Stimulated activated CD4-positive, alpha-beta T cell treated with anti-CD3 and anti-CD28 coated beads, Interleukin-15, amount 100 ng/mL, for 48 hours (primary cell): ENCODE measurements at regions not wholly inside any gene's neighbourhood (a gene's known extent, or its start where the extent isn't known, plus 50 kb on each side); places are given as distances from the start of the nearest gene placed in this dataset.

Source experiments
- DNase-seq, 2 donors: peaks; one replicate each; pipeline ENCODE4 v3.0.0-alpha.2; 2020; ENCODE audit warnings: low read depth in 2 of 2

GRCh38 chr1:239924741-239925350, 166.8 kb upstream of the FMN2 start:
- DNase-seq = no peak

GRCh38 chr1:239926184-239926583, 165.5 kb upstream of the FMN2 start:
- DNase-seq = no peak

GRCh38 chr1:239929317-239929716, 162.4 kb upstream of the FMN2 start:
- no peak for DNase-seq

- DNase-seq = no peak
Observed at GRCh38 chr1:239930686-239931262, 160.9 kb upstream of the FMN2 start.

GRCh38 chr1:239931341-239931740, 160.3 kb upstream of the FMN2 start:
- DNase-seq = no peak

- no peak for DNase-seq
Observed at GRCh38 chr1:239939602-239940001, 152.1 kb upstream of the FMN2 start.

GRCh38 chr1:239943761-239944160, 147.9 kb upstream of the FMN2 start:
- DNase-seq = no peak

GRCh38 chr1:239944666-239945065, 147.0 kb upstream of the FMN2 start:
- no peak for DNase-seq

GRCh38 chr1:239947801-239948200, 143.9 kb upstream of the FMN2 start:
- DNase-seq = no peak

GRCh38 chr1:239951511-239952140, 140.1 kb upstream of the FMN2 start:
- DNase-seq = peak; percentile 12 to 25

- no peak for DNase-seq
Observed at GRCh38 chr1:239952348-239953308, 139.1 kb upstream of the FMN2 start.

GRCh38 chr1:239954836-239955235, 136.8 kb upstream of the FMN2 start:
- no peak for DNase-seq

GRCh38 chr1:239955431-239955830, 136.3 kb upstream of the FMN2 start:
- no peak for DNase-seq

GRCh38 chr1:239956263-239956662, 135.4 kb upstream of the FMN2 start:
- DNase-seq = no peak

- no peak for DNase-seq
Observed at GRCh38 chr1:239958063-239958462, 133.6 kb upstream of the FMN2 start.

GRCh38 chr1:239960366-239960765, 131.3 kb upstream of the FMN2 start:
- DNase-seq = no peak

- DNase-seq = no peak
Observed at GRCh38 chr1:239963856-239964255, 127.8 kb upstream of the FMN2 start.

GRCh38 chr1:239976130-239976968, 115.3 kb upstream of the FMN2 start:
- peak; percentile 15 to 36 for DNase-seq

- no peak for DNase-seq
Observed at GRCh38 chr1:239977416-239977815, 114.3 kb upstream of the FMN2 start.

- DNase-seq = no peak
Observed at GRCh38 chr1:239979456-239979855, 112.2 kb upstream of the FMN2 start.

- no peak for DNase-seq
Observed at GRCh38 chr1:239982762-239983161, 108.9 kb upstream of the FMN2 start.
